HepG2 (cell line): ENCODE measurements at regions not wholly inside any gene's neighbourhood (a gene's known extent, or its start where the extent isn't known, plus 50 kb on each side); places are given as distances from the start of the nearest gene placed in this dataset.

Experiments
- ATAC-seq: fragments of 200-7000 bp; cut with Tn5 transposase; 3 replicates; pipeline ENCODE4 v1.9.1; 2020; ENCODE audit warnings: mild to moderate bottlenecking, moderate library complexity
- BruUV-seq: library from RNA; stranded (reverse); fragments of 400-500 nt; replicated peaks from 2 replicates; lab custom pipeline; 2021; lab: Mats Ljungman, UMichigan
- CTCF ChIA-PET: fragments of 300-600 bp; formaldehyde crosslinking; extraction: SDS; loops from one replicate; lab custom pipeline; 2021; ENCODE audit warnings: low total read pairs, inconsistent platforms, low intra/inter-chr PET ratio; lab: Yijun Ruan, JAX
- POLR2A ChIA-PET: fragments of 350-600 bp; sonication (Branson Sonifier 250); formaldehyde crosslinking; loops from one replicate; lab custom pipeline; 2020; ENCODE audit warnings: antibody characterized with exemption, inconsistent platforms; lab: Yijun Ruan, JAX
- DNase-seq: peaks from one replicate; pipeline ENCODE4 v3.0.0-alpha.2; 2015; ENCODE audit warnings: low spot score
- FAIRE-seq: peaks from 3 replicates; lab custom pipeline; 2011; peaks lifted over from hg19 to GRCh38; lab: Jason Lieb, UNC
- H2AFZ ChIP-seq: one replicate; pipeline ENCODE4 v1.6.1; 2011; ENCODE audit warnings: low read length, inconsistent platforms
- H3K27ac ChIP-seq: fragments of 300-600 bp; 3 replicates; pipeline ENCODE4 v1.8.0; 2011; ENCODE audit warnings: mixed run types, mild to moderate bottlenecking, mixed read lengths, low read length, inconsistent platforms; ENCODE audit not compliant: insufficient read depth; ENCODE audit errors: extremely low read length
- H3K27me3 ChIP-seq, 2 experiments: fragments of 200-600 bp in 1 of 2; 2 replicates in 1 of 2; 3 replicates in 1 of 2; pipeline versions ENCODE4 v1.6.0 to v1.8.0; 2011; ENCODE audit warnings: low read length in 2 of 2, mild to moderate bottlenecking in 2 of 2, moderate library complexity in 2 of 2, inconsistent platforms in 1 of 2; ENCODE audit not compliant: insufficient read depth in 2 of 2, control insufficient read depth in 1 of 2
- H3K36me3 ChIP-seq, 2 experiments: fragments of 200-600 bp in 1 of 2; replicated peaks in 1 of 2; 2 replicates in 1 of 2; 3 replicates in 1 of 2; pipeline versions ENCODE4 v1.5.1 to v1.8.0; 2011; ENCODE audit warnings: low read length in 2 of 2, inconsistent platforms in 1 of 2; ENCODE audit not compliant: insufficient read depth in 2 of 2, control insufficient read depth in 1 of 2
- H3K4me1 ChIP-seq: 2 replicates; pipeline ENCODE4 v1.5.1; 2012; ENCODE audit warnings: low read length, inconsistent platforms; ENCODE audit not compliant: insufficient read depth
- H3K4me2 ChIP-seq: 2 replicates; pipeline ENCODE4 v1.6.0; 2011; ENCODE audit warnings: low read depth, low read length, inconsistent platforms
- H3K4me3 ChIP-seq, 3 experiments: fragments of 200-600 bp in 1 of 3; sonication (generic), shearing (Covaris generic) in 1 of 3; replicated peaks in 1 of 3; 2 replicates each; pipeline ENCODE4 v1.5.1; 2011 to 2016; ENCODE audit warnings: low read length in 3 of 3, inconsistent platforms in 2 of 3, low read depth in 2 of 3, mild to moderate bottlenecking in 2 of 3, control low read depth in 1 of 3, mixed read lengths in 1 of 3; ENCODE audit not compliant: insufficient read depth in 1 of 3
- H3K79me2 ChIP-seq: one replicate; pipeline ENCODE4 v1.6.1; 2011; ENCODE audit warnings: low read length, inconsistent platforms; ENCODE audit not compliant: insufficient read depth
- H3K9ac ChIP-seq: 2 replicates; pipeline ENCODE4 v1.6.0; 2011; ENCODE audit warnings: mild to moderate bottlenecking, low read depth, low read length, inconsistent platforms; ENCODE audit not compliant: insufficient read depth
- H3K9me3 ChIP-seq: 2 replicates; pipeline ENCODE4 v1.5.1; 2012; ENCODE audit warnings: mild to moderate bottlenecking, low read length
- H4K20me1 ChIP-seq: 2 replicates; pipeline ENCODE4 v1.6.0; 2011; ENCODE audit warnings: inconsistent platforms, mild to moderate bottlenecking, low read length, moderate library complexity; ENCODE audit not compliant: insufficient read depth
- BCL6 ChIP-seq: IDR thresholded peaks from 2 replicates; pipeline ENCODE4 v1.6.1; 2016; ENCODE audit warnings: missing genetic modification reagents, missing compliant biosample characterization
- CCDC6 ChIP-seq: sonication (generic); formaldehyde crosslinking; IDR thresholded peaks from 2 replicates; pipeline ENCODE4 v1.8.1; 2022; ENCODE audit warnings: mild to moderate bottlenecking, missing genetic modification reagents, moderate library complexity
- HINFP ChIP-seq: sonication (generic); formaldehyde crosslinking; IDR thresholded peaks from 2 replicates; pipeline ENCODE4 v1.4.0; 2020; ENCODE audit warnings: low read depth, mild to moderate bottlenecking, missing genetic modification reagents
- IKZF1 ChIP-seq: fragments of 450-650 bp; IDR thresholded peaks from 2 replicates; pipeline ENCODE4 v1.7.1; 2016
- NCOA2 ChIP-seq: sonication (generic); formaldehyde crosslinking; IDR thresholded peaks from 2 replicates; pipeline ENCODE4 v1.8.0; 2022; ENCODE audit warnings: inconsistent platforms
- NR3C1 ChIP-seq: sonication (generic); formaldehyde crosslinking; IDR thresholded peaks from 2 replicates; pipeline ENCODE4 v1.4.0; 2020; ENCODE audit warnings: missing genetic modification reagents
- RBM22 ChIP-seq: fragments of 200-400 bp; formaldehyde crosslinking; optimal IDR thresholded peaks from 2 replicates; pipeline ENCODE3; 2017; ENCODE audit warnings: mild to moderate bottlenecking, low read length, moderate library complexity
- REL ChIP-seq: sonication (generic); formaldehyde crosslinking; conservative IDR thresholded peaks from 2 replicates; pipeline ENCODE4 v1.8.0; 2022; ENCODE audit warnings: mild to moderate bottlenecking, missing genetic modification reagents, moderate library complexity
- SNAPC4 ChIP-seq: sonication (generic); formaldehyde crosslinking; IDR thresholded peaks from 2 replicates; pipeline ENCODE4 v1.4.0; 2020; ENCODE audit warnings: mild to moderate bottlenecking, missing genetic modification reagents
- ZBTB2 ChIP-seq: sonication (generic); formaldehyde crosslinking; IDR thresholded peaks from 2 replicates; pipeline ENCODE4 v1.8.0; 2022; ENCODE audit warnings: low read depth, missing genetic modification reagents
- ZNF530 ChIP-seq: sonication (generic); formaldehyde crosslinking; IDR thresholded peaks from 2 replicates; pipeline ENCODE4 v1.5.0; 2020; ENCODE audit warnings: low read depth, mild to moderate bottlenecking, missing genetic modification reagents
- ZNF574 ChIP-seq: sonication (generic); formaldehyde crosslinking; IDR thresholded peaks from 2 replicates; pipeline ENCODE4 v1.4.0; 2020; ENCODE audit warnings: missing genetic modification reagents
- ZNF670 ChIP-seq: sonication (generic); formaldehyde crosslinking; IDR thresholded peaks from 2 replicates; pipeline ENCODE4 v1.8.0; 2022; ENCODE audit warnings: mild to moderate bottlenecking, missing genetic modification reagents, borderline replicate concordance
- ZNF674 ChIP-seq: sonication (generic); formaldehyde crosslinking; IDR thresholded peaks from 2 replicates; pipeline ENCODE4 v1.5.0; 2020; ENCODE audit warnings: low read depth, mild to moderate bottlenecking, missing genetic modification reagents
- WGBS: methylation state at CpG from one replicate; pipeline ENCODE4 v1.1.6; 2017; ENCODE audit warnings: low lambda C conversion rate; 5-methylcytosine and 5-hydroxymethylcytosine counted together
- in situ Hi-C: cut with HindIII; loops from 2 replicates; pipeline ENCODE4 v1.10.0; 2017; ENCODE audit warnings: low pct_unique_long_range_greater_than_20kb; ENCODE audit not compliant: extremely low pct_ligation_motif_present
- intact Hi-C: fragments of 100-400 bp; cut with micrococcal nuclease; formaldehyde crosslinking; loops from one replicate; pipeline ENCODE4 v1.10.0; 2022; ENCODE audit not compliant: unreplicated experiment

GRCh38 chr9:94198414-94198813 is 60.7 kb upstream of the ZNF169 start:
- no peak for FAIRE-seq
- no peak overlapping the region for H3K4me3 ChIP-seq
- no peaks in the 10 kb centered on the region for H3K36me3 ChIP-seq
- POLR2A ChIA-PET, result no interaction called here
- H4K20me1 ChIP-seq, result no peaks in the 10 kb centered on the region
- TF ChIP-seq ZNF530 (no peak), REL (CRISPR knock-in tag) (no peak), NCOA2 (CRISPR knock-in tag) (no peak), IKZF1 (no peak), BCL6 (CRISPR knock-in tag) (no peak), ZNF574 (CRISPR knock-in tag) (no peak), ZNF670 (CRISPR knock-in tag) (no peak), ZBTB2 (CRISPR knock-in tag) (no peak), RBM22 (no peak), HINFP (no peak), SNAPC4 (CRISPR knock-in tag) (no peak), ZNF674 (no peak), CCDC6 (no peak), NR3C1 (CRISPR knock-in tag) (no peak)
- H3K9me3 ChIP-seq, result peaks cover 10% of the 10 kb centered on the region
- CTCF ChIA-PET, result no interaction called here
- no peaks in the 10 kb centered on the region for H3K4me1 ChIP-seq
- BruUV-seq, result no TSS peak
- H3K9ac ChIP-seq, result no peak overlapping the region
- DNase-seq, result no peak
- no peak overlapping the region for H3K27ac ChIP-seq
- intact Hi-C loops, result no loop called here
- WGBS, result 25% methylated on average over 2 of the region's 3 CpGs
- in situ Hi-C loops, result no loop called here
- peaks cover 0 to 2% of the 10 kb centered on the region in 2 experiments; a peak in 1 of 5 replicates for H3K27me3 ChIP-seq
- H3K4me2 ChIP-seq, result no peak overlapping the region
- no peak for ATAC-seq
- H3K79me2 ChIP-seq, result no peaks in the 10 kb centered on the region
- no peak overlapping the region for H2AFZ ChIP-seq
